ENCODE measurements at regions not wholly inside any gene's neighbourhood (a gene's known extent, or its start where the extent isn't known, plus 50 kb on each side); places are given as distances from the start of the nearest gene placed in this dataset.
"Not testable (repeated sequence)": the region's sequence is repeated elsewhere in the genome, so short reads cannot be mapped to it uniquely, and the experiment has no call there.

DNA sequence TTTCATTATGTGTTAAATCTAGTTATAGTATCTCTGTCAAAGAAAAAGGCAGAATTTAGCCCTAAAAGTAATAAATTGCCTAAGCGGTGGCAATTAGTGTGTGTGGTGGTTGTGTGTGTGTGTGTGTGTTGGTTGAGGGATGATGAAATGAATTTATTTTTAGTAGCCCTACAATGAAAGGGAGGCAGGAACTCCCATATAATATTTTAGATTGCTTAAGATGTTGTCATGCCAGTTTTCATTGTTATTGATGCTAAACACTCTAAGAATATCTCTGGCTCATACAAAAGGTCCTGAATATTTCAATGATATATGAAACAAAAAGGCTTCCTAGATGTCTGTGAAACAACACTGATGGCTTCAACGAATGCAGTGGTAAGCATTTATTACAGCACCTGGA, 140.6 kb upstream of the TBC1D5 start:
- no peak overlapping the region for H3K27ac ChIP-seq
- H3K4me3 ChIP-seq: no peak overlapping the region
- no peaks in the 10 kb centered on the region for H3K36me3 ChIP-seq
- no peak for DNase-seq
- no peak for ATAC-seq
- intact Hi-C loops (cut with DNase I): no loop called here
- TF ChIP-seq, protein P1, sequence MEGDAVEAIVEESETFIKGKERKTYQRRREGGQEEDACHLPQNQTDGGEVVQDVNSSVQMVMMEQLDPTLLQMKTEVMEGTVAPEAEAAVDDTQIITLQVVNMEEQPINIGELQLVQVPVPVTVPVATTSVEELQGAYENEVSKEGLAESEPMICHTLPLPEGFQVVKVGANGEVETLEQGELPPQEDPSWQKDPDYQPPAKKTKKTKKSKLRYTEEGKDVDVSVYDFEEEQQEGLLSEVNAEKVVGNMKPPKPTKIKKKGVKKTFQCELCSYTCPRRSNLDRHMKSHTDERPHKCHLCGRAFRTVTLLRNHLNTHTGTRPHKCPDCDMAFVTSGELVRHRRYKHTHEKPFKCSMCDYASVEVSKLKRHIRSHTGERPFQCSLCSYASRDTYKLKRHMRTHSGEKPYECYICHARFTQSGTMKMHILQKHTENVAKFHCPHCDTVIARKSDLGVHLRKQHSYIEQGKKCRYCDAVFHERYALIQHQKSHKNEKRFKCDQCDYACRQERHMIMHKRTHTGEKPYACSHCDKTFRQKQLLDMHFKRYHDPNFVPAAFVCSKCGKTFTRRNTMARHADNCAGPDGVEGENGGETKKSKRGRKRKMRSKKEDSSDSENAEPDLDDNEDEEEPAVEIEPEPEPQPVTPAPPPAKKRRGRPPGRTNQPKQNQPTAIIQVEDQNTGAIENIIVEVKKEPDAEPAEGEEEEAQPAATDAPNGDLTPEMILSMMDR (IDR thresholded peaks at IDR 0.05): no peak
- no peaks in the 10 kb centered on the region for H3K27me3 ChIP-seq
- H3K9me3 ChIP-seq: no peaks in the 10 kb centered on the region
- no peaks in the 10 kb centered on the region for H3K4me1 ChIP-seq

DNA sequence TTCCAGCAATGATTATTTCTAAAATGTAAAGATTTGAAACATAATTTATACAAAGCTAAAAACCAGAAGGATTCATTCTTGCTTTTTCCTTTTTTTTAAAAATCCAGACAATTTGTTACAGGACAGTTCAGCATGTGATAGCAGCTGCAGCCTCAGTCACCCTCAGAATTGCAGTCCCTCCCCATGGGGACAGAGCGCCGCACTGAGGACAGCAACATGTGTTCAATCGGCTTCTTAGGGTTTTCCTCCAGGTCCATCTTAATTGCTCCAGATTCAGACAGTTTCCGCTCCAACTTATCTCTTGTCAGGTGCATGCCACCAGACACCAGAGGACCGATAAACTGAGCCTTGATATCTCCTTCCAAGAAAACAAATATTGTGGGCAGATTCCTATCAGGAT, 134.9 kb upstream of the TBC1D5 start:
- Histone ChIP-seq H3K9me3 (no peaks in the 10 kb centered on the region), H3K27ac (no peak overlapping the region), H3K36me3 (no peaks in the 10 kb centered on the region), H3K4me1 (no peaks in the 10 kb centered on the region), H3K27me3 (no peaks in the 10 kb centered on the region), H3K4me3 (no peak overlapping the region)
- no peak for ATAC-seq
- DNase-seq: no peak
- intact Hi-C loops (cut with DNase I): no loop called here
- TF ChIP-seq, protein P1 (IDR thresholded peaks at IDR 0.05): no peak

DNA sequence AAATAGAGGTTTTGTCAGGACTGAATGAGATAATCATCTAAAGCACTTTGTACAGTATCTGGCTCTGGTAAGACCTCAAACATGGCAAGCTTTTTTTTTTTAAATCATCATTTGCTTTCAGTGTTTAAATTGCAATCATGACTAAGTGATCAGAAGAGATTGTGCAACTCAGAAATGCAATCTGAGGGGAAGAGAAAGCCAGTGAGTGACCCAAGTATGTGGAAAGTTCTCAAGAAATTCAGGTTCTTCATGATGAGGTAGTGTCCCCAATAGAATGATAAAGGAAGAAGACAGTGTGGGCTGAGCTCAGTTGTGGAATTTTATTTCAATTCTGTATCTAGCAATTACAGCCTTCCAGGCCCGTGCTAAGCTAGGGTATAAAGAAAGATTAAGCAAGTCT, 132.2 kb upstream of the TBC1D5 start:
- TF ChIP-seq, protein P1 (IDR thresholded peaks at IDR 0.05): no peak
- H3K36me3 ChIP-seq: no peaks in the 10 kb centered on the region
- H3K9me3 ChIP-seq: no peaks in the 10 kb centered on the region
- H3K4me3 ChIP-seq: no peak overlapping the region
- H3K27ac ChIP-seq: no peak overlapping the region
- DNase-seq: no peak
- no peaks in the 10 kb centered on the region for H3K27me3 ChIP-seq
- H3K4me1 ChIP-seq: no peaks in the 10 kb centered on the region
- intact Hi-C loops (cut with DNase I): no loop called here
- peak; percentile 26 for ATAC-seq

DNA sequence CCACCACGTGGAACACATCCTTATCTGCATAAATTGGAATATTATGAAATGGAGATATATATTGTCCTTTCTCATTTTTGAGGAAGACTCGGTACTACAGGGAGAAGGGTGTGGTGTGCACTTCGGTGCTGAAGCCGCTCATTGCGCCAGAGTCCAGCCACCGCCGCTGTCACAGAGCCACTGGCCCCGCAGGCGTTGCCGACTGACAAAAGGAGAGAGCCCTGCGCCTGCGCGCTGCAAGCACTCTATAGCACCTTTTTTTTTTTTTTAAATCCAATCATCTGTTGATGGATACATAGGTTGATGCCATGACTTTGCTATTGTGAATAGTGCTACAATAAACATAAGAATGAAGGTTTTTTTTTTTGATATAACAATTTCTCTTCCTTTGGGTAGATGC, 130.0 kb upstream of the TBC1D5 start:
- TF ChIP-seq, protein P1 (IDR thresholded peaks at IDR 0.05): no peak
- intact Hi-C loops (cut with DNase I): no loop called here
- DNase-seq (no peak), ATAC-seq (no peak)
- no peak overlapping the region for H3K27ac ChIP-seq
- no peak overlapping the region for H3K4me3 ChIP-seq
- H3K36me3 ChIP-seq: no peaks in the 10 kb centered on the region
- no peaks in the 10 kb centered on the region for H3K4me1 ChIP-seq
- no peaks in the 10 kb centered on the region for H3K9me3 ChIP-seq
- no peaks in the 10 kb centered on the region for H3K27me3 ChIP-seq

DNA sequence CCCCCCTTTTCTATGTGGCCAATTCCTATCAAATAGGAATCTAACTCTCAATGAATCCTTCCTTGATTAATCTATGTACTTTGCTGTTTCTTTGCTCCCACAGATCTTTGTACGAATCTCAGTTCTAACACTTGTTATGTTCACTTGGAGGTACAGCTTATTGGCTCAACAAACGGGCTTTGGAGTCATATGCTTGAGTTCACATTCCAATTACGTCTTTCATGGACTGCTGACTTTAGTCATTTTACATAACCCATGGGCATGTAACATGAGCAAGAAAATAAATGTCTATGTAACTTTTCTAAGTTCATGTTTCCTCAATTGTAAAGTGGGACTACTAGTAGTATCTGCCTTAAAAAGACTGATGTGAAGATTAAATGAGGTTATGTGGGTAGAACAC, 123.2 kb upstream of the TBC1D5 start:
- no peaks in the 10 kb centered on the region for H3K4me1 ChIP-seq
- DNase-seq: no peak
- ATAC-seq: no peak
- TF ChIP-seq, protein P1 (IDR thresholded peaks at IDR 0.05): no peak
- H3K27ac ChIP-seq: no peak overlapping the region
- H3K4me3 ChIP-seq: no peak overlapping the region
- intact Hi-C loops (cut with DNase I): no loop called here
- H3K27me3 ChIP-seq: no peaks in the 10 kb centered on the region
- H3K36me3 ChIP-seq: no peaks in the 10 kb centered on the region
- H3K9me3 ChIP-seq: no peaks in the 10 kb centered on the region

DNA sequence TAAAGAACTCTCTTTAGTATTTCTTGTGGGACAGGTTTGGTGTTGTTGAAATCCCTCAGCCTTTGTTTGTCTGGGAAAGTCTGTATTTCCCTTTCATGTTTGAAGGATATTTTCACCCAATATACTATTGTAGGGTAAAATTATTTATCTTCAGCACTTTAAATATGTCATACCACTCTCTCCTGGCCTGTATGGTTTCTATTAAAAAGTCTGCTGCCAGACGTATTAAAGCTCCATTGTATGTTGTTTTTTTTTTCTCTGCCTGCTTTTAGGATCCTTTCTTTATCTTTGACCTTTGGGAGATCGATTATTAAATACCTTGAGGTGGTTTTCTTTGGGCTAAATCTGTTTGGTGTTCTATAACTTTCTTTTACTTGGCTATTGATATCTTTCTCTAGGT, 119.0 kb upstream of the TBC1D5 start:
- H3K4me1 ChIP-seq: no peaks in the 10 kb centered on the region
- intact Hi-C loops (cut with DNase I): no loop called here
- no peaks in the 10 kb centered on the region for H3K36me3 ChIP-seq
- ATAC-seq (no peak), DNase-seq (no peak)
- H3K4me3 ChIP-seq: no peak overlapping the region
- H3K9me3 ChIP-seq: no peaks in the 10 kb centered on the region
- H3K27ac ChIP-seq: no peak overlapping the region
- TF ChIP-seq, protein P1 (IDR thresholded peaks at IDR 0.05): no peak
- no peaks in the 10 kb centered on the region for H3K27me3 ChIP-seq

DNA sequence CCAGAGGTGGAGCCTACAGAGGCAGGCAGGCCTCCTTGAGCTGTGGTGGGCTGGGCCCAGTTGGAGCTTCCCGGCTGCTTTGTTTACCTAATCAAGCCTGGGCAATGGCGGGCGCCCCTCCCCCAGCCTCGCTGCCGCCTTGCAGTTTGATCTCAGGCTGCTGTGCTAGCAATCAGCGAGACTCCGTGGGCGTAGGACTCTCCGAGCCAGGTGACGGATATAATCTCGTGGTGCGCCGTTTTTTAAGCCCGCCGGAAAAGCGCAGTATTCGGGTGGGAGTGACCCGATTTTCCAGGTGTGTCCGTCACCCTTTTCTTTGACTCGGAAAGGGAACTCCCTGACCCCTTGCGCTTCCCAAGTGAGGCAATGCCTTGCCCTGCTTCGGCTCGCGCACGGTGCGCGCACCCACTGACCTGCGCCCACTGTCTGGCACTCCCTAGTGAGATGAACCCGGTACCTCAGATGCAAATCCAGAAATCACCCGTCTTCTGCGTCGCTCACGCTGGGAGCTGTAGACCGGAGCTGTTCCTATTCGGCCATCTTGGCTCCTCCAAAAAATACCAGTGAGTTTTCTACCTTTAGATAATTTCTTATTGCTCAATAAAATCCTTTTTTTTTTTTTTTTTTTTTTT, 118.5 kb upstream of the TBC1D5 start:
- intact Hi-C loops (cut with DNase I): not testable (repeated sequence)

More for the DNA sequence above, 118.5 kb upstream of the TBC1D5 start:
- H3K27me3 ChIP-seq, H3K27ac ChIP-seq, DNase-seq, H3K4me1 ChIP-seq, ATAC-seq, H3K36me3 ChIP-seq, H3K9me3 ChIP-seq, H3K4me3 ChIP-seq: not testable (repeated sequence)

All from upper lobe of right lung (tissue), 1 donor.